CD4-positive, alpha-beta T cell treated with Interleukin-4 for 1 hour (primary cell): ENCODE measurements at regions not wholly inside any gene's neighbourhood (a gene's known extent, or its start where the extent isn't known, plus 50 kb on each side); places are given as distances from the start of the nearest gene placed in this dataset.

Experiments used
- DNase-seq, 2 donors: peaks; one replicate each; pipeline ENCODE4 v3.0.0-alpha.2; 2020 to 2022

GRCh38 chr15:98421419-98422129 is 226.8 kb upstream of the IGF1R start:
- DNase-seq: peak; percentile 29 to 33

DNA sequence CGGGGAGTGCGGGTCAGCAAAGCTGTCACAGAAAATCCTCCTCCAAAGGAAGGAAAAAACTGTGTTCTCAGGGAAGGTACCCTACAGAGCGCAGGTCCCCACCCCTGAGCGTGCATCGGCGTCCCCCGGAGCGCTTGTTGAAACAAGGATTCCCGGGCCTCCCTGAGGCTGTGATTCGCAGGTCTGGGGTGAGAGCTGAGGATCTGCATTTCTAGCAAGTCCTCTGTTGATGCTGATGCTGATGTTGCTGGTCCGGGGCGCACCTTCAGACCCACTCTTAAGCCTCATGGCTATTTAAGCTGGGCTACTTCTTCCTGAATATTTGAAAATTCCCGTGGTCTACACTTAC is 226.2 kb upstream of the IGF1R start:
- DNase-seq: no peak

- no peak for DNase-seq
These were observed 223.2 kb upstream of the IGF1R start for GRCh38 chr15:98425173-98425572.

DNA sequence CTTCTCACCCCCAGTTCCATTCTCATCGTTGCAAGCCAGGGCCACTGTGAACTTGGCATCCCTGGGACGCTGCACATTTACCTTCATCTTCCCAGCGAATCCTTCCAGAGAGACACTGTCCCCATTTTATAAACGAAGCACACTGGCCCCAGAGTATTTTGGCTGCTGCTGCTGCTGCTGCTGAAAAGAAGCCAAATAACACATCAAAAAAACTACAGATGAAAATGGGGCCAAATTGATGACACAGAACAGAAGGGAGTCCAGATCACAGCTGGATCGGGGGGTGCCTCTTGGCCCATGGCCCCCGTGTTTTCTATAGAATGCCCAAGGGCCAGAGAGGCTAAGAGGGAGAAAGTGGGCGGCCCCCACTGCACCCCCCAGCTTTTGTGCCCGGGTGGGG is 221.0 kb upstream of the IGF1R start:
- DNase-seq: no peak

DNA sequence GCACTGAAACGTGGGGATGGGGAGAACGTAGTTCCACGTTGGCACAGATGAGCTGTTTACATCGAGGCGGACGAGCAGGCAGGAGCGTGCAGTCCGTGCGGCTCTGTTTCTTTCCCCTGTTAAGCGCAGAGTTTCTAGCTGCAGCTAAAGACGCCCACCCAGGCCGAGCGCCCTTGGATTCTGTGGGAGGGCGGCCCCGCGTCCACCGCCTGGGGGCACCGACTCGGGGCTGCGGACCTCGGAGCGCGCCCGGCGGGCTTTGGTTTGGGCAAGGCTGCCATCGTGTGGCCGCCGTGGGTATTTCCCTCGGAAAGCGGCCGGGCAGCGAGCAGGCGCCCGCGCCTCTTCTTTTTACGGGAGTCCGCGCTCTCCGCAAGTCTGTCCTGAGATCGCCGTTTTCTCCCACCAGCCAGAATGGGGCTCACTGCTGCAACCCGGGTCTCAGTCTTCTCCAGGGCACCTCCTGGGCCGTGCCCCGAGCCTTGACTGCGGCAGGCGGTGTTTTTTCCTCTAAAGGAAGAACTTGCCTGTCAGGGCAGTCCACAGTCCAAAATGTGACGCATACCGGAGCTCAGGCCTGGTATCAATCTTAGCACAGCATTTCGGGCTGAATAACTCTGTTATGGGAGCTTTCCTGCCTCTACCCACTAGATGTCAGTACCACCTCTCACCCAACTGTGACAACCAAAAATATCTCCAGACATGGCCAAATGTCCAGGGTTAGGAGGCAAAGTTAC is 219.9 kb upstream of the IGF1R start:
- peak; percentile 30 for DNase-seq

- DNase-seq: no peak
These were observed 217.2 kb upstream of the IGF1R start for GRCh38 chr15:98431171-98431570.

- DNase-seq: no peak
These were observed 215.0 kb upstream of the IGF1R start for GRCh38 chr15:98433346-98433745.

GRCh38 chr15:98433856-98434255 is 214.5 kb upstream of the IGF1R start:
- DNase-seq: no peak

DNA sequence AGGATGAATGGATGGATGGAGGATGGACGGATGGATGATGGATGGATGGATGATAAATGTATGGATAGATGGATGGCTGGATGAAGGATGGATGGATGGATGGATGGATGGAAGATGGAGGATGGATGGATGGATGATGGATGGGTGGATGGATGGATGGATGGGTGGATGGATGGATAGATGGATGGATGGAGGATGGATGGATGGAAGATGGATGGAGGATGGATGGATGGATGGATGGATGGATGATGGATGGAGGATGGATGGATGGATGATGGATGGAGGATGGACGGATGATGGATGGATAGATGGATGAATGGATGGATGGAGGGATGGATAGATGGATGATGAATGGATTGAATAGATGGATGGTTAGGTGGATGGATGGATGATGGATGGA is 210.6 kb upstream of the IGF1R start:
- DNase-seq: no peak

DNA sequence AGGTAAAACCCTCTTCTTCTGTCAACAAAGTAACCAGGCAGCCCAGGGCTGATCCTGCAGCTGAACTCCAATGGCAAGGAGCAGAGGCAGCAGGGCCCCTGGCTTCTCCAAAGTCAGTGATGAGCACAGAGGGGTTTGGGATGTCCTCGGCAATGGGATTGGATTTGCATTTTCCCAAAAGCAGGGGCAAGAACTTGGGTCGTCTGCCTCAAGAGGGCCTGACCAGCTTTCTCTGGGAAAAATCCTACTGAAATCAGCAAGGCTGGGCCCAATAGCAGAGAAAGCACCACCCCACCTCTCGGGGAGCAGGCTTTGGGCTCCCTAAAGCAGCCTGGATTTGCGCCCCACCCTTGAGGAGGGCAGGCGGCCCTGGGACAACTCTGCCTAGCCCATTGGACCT is 210.0 kb upstream of the IGF1R start:
- DNase-seq: no peak

DNA sequence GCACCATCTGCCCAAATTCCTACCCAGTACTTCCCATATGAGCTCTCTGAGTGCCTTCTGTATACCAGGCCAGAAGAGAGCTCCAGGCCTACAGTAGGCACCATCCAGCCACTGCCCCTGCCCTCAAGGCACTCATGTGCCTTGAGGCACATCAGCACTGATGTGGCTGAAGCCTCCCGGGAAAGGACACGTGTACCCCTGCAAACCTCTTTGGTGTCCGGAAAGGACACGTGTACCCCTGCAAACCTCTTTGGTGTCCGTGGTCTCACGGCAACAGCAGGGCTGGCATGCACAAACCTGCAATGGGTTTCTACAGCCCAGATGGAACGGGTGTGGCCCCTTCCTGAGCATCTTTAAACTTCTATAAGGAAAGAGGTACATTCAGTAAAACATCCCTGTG is 209.4 kb upstream of the IGF1R start:
- no peak for DNase-seq

DNA sequence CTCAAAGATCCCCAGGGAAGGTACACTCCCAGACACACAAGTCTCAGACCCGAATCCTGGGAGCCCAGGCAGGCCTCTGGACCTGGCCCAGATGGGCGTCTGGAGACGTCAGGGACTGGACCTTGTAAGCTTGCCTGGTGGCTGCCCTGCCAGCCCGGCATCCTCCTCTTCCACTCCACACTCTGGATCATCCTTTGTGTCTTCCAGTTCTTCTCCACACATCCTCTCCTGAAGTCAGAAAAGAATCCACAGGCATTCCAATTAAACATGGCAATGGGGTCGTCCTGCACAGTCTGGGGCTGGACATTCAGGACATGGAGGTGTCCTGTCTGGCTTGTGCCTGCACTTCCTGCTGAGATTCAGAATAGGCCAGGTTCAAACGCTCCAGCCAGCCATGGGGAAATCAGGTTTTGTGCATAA is 208.8 kb upstream of the IGF1R start:
- DNase-seq: no peak

GRCh38 chr15:98440917-98441316 is 207.4 kb upstream of the IGF1R start:
- no peak for DNase-seq

GRCh38 chr15:98441599-98441998 is 206.7 kb upstream of the IGF1R start:
- no peak for DNase-seq

DNA sequence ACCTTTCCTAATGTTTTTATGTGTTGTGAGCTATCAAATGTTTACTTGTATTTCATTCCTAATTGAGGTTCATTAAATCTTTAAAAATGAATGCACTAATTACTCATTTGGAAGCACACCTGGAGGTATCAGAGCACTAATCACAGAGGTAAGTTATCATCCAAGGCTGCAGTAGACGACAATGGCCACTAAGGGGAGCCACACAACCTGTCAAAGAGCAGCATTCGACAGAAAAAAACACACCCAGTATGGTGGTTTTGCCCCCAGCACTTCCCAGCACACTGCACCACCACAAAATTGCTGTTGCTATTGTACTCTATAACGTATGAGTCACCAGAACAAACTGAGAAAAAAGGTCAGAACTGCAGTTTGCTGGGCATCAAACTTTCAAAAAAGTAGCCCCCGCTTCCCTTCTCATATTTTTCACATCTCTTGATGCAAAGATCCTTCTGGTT is 205.9 kb upstream of the IGF1R start:
- peak; percentile 33 to 46 for DNase-seq

DNA sequence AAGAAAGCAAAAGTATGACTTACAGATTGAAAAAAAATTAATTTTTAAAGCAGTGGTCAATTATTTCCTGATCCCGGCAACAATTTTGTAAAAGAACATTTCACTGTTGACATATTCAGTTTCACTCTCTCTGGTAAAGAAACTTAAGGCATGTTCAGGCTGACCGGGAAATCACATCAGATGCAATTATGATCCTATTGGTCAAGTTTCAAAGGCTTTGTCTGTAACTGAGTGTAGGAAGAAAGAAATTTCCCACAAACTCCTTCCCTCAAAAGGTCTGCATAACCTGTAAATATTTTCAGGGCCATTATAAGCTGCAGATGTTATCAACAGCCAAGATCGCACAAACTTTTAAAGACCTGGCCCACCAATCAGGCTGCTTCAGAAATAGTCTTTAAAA is 205.4 kb upstream of the IGF1R start:
- no peak for DNase-seq

- no peak for DNase-seq
These were observed 204.8 kb upstream of the IGF1R start for GRCh38 chr15:98443526-98443925.

GRCh38 chr15:98444138-98444537 is 204.2 kb upstream of the IGF1R start:
- no peak for DNase-seq

GRCh38 chr15:98445315-98445714 is 203.0 kb upstream of the IGF1R start:
- DNase-seq: no peak

- DNase-seq: no peak
These were observed 202.3 kb upstream of the IGF1R start for GRCh38 chr15:98446083-98446482.

GRCh38 chr15:98447069-98447468 is 201.3 kb upstream of the IGF1R start:
- no peak for DNase-seq

DNA sequence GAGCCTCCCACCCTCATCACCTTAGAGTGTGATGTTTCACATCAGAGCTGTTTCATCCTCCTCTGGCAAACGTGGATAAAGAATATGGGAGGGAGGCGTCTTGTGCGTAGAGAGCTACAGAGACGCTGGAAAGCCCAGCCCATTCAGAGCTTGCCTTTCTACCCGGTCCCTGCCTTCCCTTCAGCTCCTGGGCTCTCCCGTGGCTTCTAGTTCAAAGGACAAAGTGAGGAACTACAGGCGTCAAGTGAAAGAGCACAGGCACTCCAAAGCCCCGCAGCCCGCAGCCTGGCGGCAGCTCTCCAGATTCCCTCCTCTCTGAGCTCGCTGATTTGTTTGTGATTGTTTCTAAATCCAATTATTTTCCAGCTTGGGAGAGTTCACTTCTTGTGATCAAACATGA is 197.1 kb upstream of the IGF1R start:
- no peak for DNase-seq

DNA sequence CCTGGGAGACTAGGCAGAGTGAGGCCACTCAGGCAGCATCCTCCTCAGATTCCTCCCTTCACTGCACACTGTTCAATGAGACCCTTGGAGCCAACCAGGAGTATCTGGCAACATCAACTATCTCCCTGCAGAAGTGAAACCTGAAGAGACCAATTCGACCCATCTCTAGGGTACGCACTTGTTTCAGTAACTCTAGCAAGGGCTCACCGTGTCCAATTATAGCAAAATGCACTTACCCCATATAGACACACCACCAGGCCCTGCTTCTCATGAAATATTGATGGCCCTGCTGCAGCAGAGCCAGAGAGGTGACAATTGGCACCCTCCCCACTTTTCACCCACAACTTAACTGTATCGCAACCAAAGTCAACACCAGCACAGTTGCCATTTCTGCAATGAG is 196.1 kb upstream of the IGF1R start:
- no peak for DNase-seq

DNA sequence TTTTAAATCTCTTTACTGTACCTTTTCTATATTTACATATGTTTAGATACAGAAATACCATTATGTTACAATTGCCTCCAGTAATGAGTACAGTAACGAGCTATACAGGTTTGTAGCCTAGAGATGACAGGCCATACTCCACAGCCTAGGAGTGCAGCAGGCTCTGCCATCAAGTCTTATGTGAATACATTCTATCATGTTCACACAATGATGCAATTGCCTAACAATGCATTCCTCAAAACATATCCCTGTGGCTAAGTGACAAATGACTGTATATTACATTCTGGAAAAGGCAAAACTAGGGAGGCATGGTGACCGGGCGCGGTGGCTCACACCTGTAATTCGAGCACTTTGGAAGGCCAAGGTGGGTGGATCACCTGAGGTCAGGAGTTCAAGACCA is 192.4 kb upstream of the IGF1R start:
- DNase-seq: no peak

DNA sequence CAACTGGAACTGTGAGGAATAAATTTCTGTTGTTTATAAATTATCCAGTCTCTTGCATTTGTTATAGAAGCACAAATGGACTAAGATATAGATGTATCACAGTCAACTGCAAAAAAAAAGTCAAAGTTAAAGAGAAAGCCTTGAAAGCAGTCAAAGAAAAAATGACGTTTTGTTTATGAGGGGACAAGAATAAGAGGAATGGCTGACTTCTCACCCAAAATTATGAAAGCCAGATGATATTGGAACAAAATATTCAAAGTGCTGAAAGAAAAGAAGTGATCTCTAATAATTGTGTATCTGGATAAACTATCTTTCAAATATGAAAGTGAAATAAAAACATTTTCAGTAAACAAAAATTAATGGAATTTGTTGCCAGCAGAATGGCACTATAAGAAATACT is 171.8 kb upstream of the IGF1R start:
- no peak for DNase-seq
